Activated CD8-positive, alpha-beta T cell treated with anti-CD3 and anti-CD28 coated beads for 36 hours (primary cell): ENCODE measurements at regions not wholly inside any gene's neighbourhood (a gene's known extent, or its start where the extent isn't known, plus 50 kb on each side); places are given as distances from the start of the nearest gene placed in this dataset.
"Not testable (repeated sequence)": the region's sequence is repeated elsewhere in the genome, so short reads cannot be mapped to it uniquely, and the experiment has no call there.

Source experiments
- ATAC-seq: fragments of 200-7000 bp; cut with Tn5 transposase; one replicate; pipeline ENCODE4 v1.10.0; 2021; ENCODE audit warnings: mild to moderate bottlenecking, moderate library complexity
- CTCF ChIA-PET: fragments of 350-600 bp; sonication (Branson Sonifier 250); formaldehyde crosslinking; loops from one replicate; lab custom pipeline; 2021; ENCODE audit warnings: antibody characterized with exemption; lab: Charles Lee
- POLR2A ChIA-PET: fragments of 350-600 bp; sonication (Branson Sonifier 250); formaldehyde crosslinking; loops from one replicate; lab custom pipeline; 2021; ENCODE audit warnings: antibody characterized with exemption; lab: Charles Lee
- DNase-seq: peaks from one replicate; pipeline ENCODE4 v3.0.0-alpha.2; 2020
- H3K27ac Mint-ChIP-seq: one replicate; pipeline ENCODE4 v1.8.0; 2021; ENCODE audit warnings: mild to moderate bottlenecking, mixed read lengths
- H3K27me3 Mint-ChIP-seq: one replicate; pipeline ENCODE4 v1.8.0; 2021; ENCODE audit warnings: mixed read lengths
- H3K36me3 Mint-ChIP-seq: one replicate; pipeline ENCODE4 v1.8.0; 2021; ENCODE audit warnings: low read depth, mixed read lengths
- H3K4me1 Mint-ChIP-seq: one replicate; pipeline ENCODE4 v1.8.0; 2021; ENCODE audit warnings: low read depth, mixed read lengths
- H3K4me3 Mint-ChIP-seq: one replicate; pipeline ENCODE4 v1.8.0; 2021; ENCODE audit warnings: mild to moderate bottlenecking, moderate library complexity, mixed read lengths
- H3K9me3 Mint-ChIP-seq: one replicate; pipeline ENCODE4 v1.8.0; 2021; ENCODE audit warnings: mixed read lengths
- intact Hi-C: fragments of 100-400 bp; cut with micrococcal nuclease; formaldehyde crosslinking; loops from one replicate; pipeline ENCODE4 v1.10.0; 2022
- TF ChIP-seq, protein P1 (sequence below): fragments of 200-600 bp; IDR thresholded peaks from one replicate; pipeline ENCODE4 v1.8.0; 2022; ENCODE audit warnings: antibody characterized with exemption, mild to moderate bottlenecking

DNA sequence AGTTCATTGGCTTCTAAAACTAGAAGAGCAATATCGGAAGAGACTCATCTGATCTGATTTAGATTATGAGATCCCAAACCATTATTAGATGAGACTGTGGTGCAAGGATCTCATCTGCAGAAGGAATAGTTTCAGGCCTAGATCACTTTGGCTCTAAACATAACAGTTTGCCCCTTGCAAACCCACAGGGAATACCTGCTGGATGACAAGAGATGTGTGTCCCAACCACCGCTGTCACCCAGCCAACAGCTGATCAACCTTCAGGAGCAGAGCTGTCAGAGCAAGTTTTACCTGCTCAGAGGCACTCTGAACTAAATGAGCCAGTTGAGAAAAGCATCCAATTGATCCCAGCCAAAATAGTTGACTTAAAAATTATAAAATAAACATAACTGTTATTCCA is 64.0 kb upstream of the ST3GAL6 start:
- intact Hi-C loops = no loop called here
- TF ChIP-seq, protein P1, sequence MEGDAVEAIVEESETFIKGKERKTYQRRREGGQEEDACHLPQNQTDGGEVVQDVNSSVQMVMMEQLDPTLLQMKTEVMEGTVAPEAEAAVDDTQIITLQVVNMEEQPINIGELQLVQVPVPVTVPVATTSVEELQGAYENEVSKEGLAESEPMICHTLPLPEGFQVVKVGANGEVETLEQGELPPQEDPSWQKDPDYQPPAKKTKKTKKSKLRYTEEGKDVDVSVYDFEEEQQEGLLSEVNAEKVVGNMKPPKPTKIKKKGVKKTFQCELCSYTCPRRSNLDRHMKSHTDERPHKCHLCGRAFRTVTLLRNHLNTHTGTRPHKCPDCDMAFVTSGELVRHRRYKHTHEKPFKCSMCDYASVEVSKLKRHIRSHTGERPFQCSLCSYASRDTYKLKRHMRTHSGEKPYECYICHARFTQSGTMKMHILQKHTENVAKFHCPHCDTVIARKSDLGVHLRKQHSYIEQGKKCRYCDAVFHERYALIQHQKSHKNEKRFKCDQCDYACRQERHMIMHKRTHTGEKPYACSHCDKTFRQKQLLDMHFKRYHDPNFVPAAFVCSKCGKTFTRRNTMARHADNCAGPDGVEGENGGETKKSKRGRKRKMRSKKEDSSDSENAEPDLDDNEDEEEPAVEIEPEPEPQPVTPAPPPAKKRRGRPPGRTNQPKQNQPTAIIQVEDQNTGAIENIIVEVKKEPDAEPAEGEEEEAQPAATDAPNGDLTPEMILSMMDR = no peak
- no peaks in the 10 kb centered on the region for H3K4me1 Mint-ChIP-seq
- H3K27me3 Mint-ChIP-seq = no peaks in the 10 kb centered on the region
- H3K36me3 Mint-ChIP-seq = no peaks in the 10 kb centered on the region
- ATAC-seq (no peak), DNase-seq (no peak)
- ChIA-PET CTCF (no interaction called here), POLR2A (no interaction called here)
- no peak overlapping the region for H3K27ac Mint-ChIP-seq
- H3K9me3 Mint-ChIP-seq = no peaks in the 10 kb centered on the region
- H3K4me3 Mint-ChIP-seq = no peak overlapping the region

DNA sequence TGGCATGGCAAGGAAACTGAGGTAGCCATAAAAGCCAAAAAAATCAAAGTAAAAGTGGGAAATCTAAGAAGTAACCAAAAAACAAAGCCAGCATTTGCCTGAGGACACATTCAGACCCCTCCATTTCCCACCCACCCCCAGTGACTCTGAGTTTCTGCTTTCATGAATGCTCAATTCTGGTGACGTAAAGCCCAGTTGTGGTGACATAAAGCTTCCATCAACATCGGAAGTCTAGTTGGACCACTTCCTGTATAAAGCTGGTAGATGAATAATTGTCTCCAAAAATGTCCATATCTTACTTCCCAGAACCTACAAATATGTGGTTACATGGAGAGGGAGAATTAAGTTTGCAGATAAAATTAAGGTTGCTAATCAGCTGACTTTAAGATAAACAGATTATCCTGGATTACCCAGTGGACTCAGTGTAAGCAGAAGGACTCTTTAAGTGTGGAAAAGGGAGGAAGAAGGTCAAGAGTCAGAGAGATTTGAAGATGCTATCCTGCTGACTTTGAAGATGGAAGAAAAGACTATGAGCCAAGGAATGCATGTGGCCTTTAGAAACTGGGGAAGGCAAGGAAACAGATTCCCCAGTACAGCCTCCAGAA is 62.0 kb upstream of the ST3GAL6 start:
- ATAC-seq = no peak
- H3K36me3 Mint-ChIP-seq = no peaks in the 10 kb centered on the region
- H3K27me3 Mint-ChIP-seq = no peaks in the 10 kb centered on the region
- no peaks in the 10 kb centered on the region for H3K4me1 Mint-ChIP-seq
- H3K27ac Mint-ChIP-seq = no peak overlapping the region
- no peaks in the 10 kb centered on the region for H3K9me3 Mint-ChIP-seq
- intact Hi-C loops = no loop called here
- TF ChIP-seq, protein P1 = no peak
- no peak for DNase-seq
- no peak overlapping the region for H3K4me3 Mint-ChIP-seq
- CTCF ChIA-PET = no interaction called here
- POLR2A ChIA-PET = no interaction called here

- POLR2A ChIA-PET = no interaction called here
- no peak for DNase-seq
- TF ChIP-seq, protein P1 = no peak
- ATAC-seq = no peak
- intact Hi-C loops = no loop called here
- Mint-ChIP-seq H3K36me3 (no peaks in the 10 kb centered on the region), H3K4me3 (no peak overlapping the region), H3K27me3 (no peaks in the 10 kb centered on the region), H3K27ac (no peak overlapping the region), H3K9me3 (no peaks in the 10 kb centered on the region), H3K4me1 (no peaks in the 10 kb centered on the region)
- CTCF ChIA-PET = no interaction called here
Measured at GRCh38 chr3:98702166-98702565, 61.0 kb upstream of the ST3GAL6 start.

- intact Hi-C loops = no loop called here
- H3K27ac Mint-ChIP-seq = no peak overlapping the region
- DNase-seq (no peak), ATAC-seq (no peak)
- H3K27me3 Mint-ChIP-seq = no peaks in the 10 kb centered on the region
- no peaks in the 10 kb centered on the region for H3K9me3 Mint-ChIP-seq
- POLR2A ChIA-PET = no interaction called here
- TF ChIP-seq, protein P1 = no peak
- CTCF ChIA-PET = no interaction called here
- no peaks in the 10 kb centered on the region for H3K4me1 Mint-ChIP-seq
- no peak overlapping the region for H3K4me3 Mint-ChIP-seq
- no peaks in the 10 kb centered on the region for H3K36me3 Mint-ChIP-seq
Measured at GRCh38 chr3:98705212-98705611, 57.9 kb upstream of the ST3GAL6 start.

DNA sequence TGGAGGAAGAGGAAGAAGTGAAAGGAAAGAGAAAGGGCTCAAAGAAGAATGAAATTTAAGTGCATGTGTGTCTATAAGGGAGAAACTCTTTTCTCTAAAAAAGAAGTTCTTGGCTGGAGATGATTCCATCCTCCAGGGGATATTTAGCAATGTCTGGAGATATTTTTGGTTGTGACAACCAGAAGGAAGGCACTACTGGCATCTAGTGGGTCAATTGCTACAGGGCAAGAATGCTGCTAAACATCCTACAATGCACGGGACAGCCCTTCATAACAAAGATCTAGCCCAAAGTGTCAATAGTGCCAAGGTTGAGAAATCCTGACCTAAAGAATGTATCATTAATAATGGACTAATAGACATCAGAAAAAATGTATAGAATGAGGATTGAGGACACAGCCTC is 57.4 kb upstream of the ST3GAL6 start:
- no peaks in the 10 kb centered on the region for H3K4me1 Mint-ChIP-seq
- intact Hi-C loops = no loop called here
- no peak overlapping the region for H3K27ac Mint-ChIP-seq
- TF ChIP-seq, protein P1 = no peak
- DNase-seq = no peak
- CTCF ChIA-PET = no interaction called here
- H3K9me3 Mint-ChIP-seq = no peaks in the 10 kb centered on the region
- no peaks in the 10 kb centered on the region for H3K36me3 Mint-ChIP-seq
- no peak overlapping the region for H3K4me3 Mint-ChIP-seq
- H3K27me3 Mint-ChIP-seq = no peaks in the 10 kb centered on the region
- no peak for ATAC-seq
- POLR2A ChIA-PET = no interaction called here

DNA sequence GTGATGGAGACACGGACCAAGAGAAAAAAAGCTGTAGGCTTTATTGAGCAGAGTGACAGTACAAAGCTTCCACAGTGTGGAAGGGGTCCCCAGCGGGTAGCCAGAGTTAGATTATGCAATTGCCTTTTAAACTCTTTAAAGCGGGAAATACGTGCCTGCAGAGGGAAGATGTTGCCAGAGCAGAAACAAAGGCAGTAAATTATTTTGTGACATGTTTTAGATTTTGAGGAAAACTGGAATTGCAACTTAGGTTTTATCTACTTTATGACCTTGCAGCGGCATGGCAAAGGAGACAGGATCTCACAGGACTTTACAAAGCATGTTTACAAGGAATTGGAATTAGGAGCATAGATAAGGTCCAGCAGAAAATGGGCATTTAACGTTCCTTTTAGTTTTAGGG is 54.5 kb upstream of the ST3GAL6 start:
- H3K27ac Mint-ChIP-seq, CTCF ChIA-PET, POLR2A ChIA-PET, H3K4me3 Mint-ChIP-seq, ATAC-seq, DNase-seq, H3K4me1 Mint-ChIP-seq, H3K36me3 Mint-ChIP-seq, H3K27me3 Mint-ChIP-seq, H3K9me3 Mint-ChIP-seq, intact Hi-C loops: not testable (repeated sequence)
